Stimulated activated naive B cell treated with anti-CD40 and anti-IgM and Interleukin-4, amounts not matched to agents 10 μg/mL and 1 μg/mL and 100 μg/mL, for 72 hours (primary cell): ENCODE measurements at regions not wholly inside any gene's neighbourhood (a gene's known extent, or its start where the extent isn't known, plus 50 kb on each side); places are given as distances from the start of the nearest gene placed in this dataset.

Experiments used
- ATAC-seq, 2 donors: fragments of 150-1000 bp; cut with Tn5 transposase; replicated peaks; 2 replicates each; pipeline ENCODE4 v1.10.0; 2021; ENCODE audit warnings: moderate library complexity in 1 of 2
- DNase-seq: peaks from one replicate; pipeline ENCODE4 v3.0.0; 2021
- H3K27ac Mint-ChIP-seq: one replicate; pipeline ENCODE4 v1.8.0; 2022; ENCODE audit warnings: mild to moderate bottlenecking, mixed read lengths
- H3K27me3 Mint-ChIP-seq, 2 donors: one replicate each; pipeline ENCODE4 v1.8.0; 2022; ENCODE audit warnings: mixed read lengths in 2 of 2
- H3K36me3 Mint-ChIP-seq, 2 donors: one replicate each; pipeline ENCODE4 v1.8.0; 2022; ENCODE audit warnings: mixed read lengths in 2 of 2, mild to moderate bottlenecking in 1 of 2
- H3K4me1 Mint-ChIP-seq, 2 donors: one replicate each; pipeline ENCODE4 v1.8.0; 2022; ENCODE audit warnings: mixed read lengths in 2 of 2, mild to moderate bottlenecking in 1 of 2
- H3K4me3 Mint-ChIP-seq, 2 donors: one replicate each; pipeline ENCODE4 v1.8.0; 2022; ENCODE audit warnings: mild to moderate bottlenecking in 2 of 2, mixed read lengths in 2 of 2, moderate library complexity in 1 of 2
- H3K9me3 Mint-ChIP-seq, 2 donors: one replicate each; pipeline ENCODE4 v1.8.0; 2022; ENCODE audit warnings: mixed read lengths in 2 of 2, mild to moderate bottlenecking in 1 of 2

- H3K36me3 Mint-ChIP-seq: no peaks in the 10 kb centered on the region
- H3K4me1 Mint-ChIP-seq: no peaks in the 10 kb centered on the region
- H3K9me3 Mint-ChIP-seq: peaks cover 0 to 4% of the 10 kb centered on the region in 2 donors
- ATAC-seq (peak; percentile 49 to 55), DNase-seq (peak; percentile 1)
- no peak overlapping the region for H3K4me3 Mint-ChIP-seq
- H3K27ac Mint-ChIP-seq: no peak overlapping the region
- peaks cover 0 to 3% of the 10 kb centered on the region in 2 donors for H3K27me3 Mint-ChIP-seq
These were observed 166.4 kb downstream of the C7orf25 start for GRCh38 chr7:42745357-42746059.

- Mint-ChIP-seq H3K27me3 (peaks cover 0 to 3% of the 10 kb centered on the region in 2 donors), H3K4me1 (no peaks in the 10 kb centered on the region), H3K36me3 (no peaks in the 10 kb centered on the region), H3K4me3 (no peak overlapping the region), H3K9me3 (peaks cover 0 to 4% of the 10 kb centered on the region in 2 donors), H3K27ac (no peak overlapping the region)
- ATAC-seq (no peak), DNase-seq (no peak)
These were observed 167.1 kb downstream of the C7orf25 start for GRCh38 chr7:42744746-42745145.

GRCh38 chr7:42743077-42743858 lies 168.6 kb downstream of the C7orf25 start:
- peaks cover 0 to 3% of the 10 kb centered on the region in 2 donors for H3K27me3 Mint-ChIP-seq
- H3K4me1 Mint-ChIP-seq: no peaks in the 10 kb centered on the region
- ATAC-seq: no peak
- H3K36me3 Mint-ChIP-seq: no peaks in the 10 kb centered on the region
- H3K27ac Mint-ChIP-seq: no peak overlapping the region
- peaks cover 0 to 3% of the 10 kb centered on the region in 2 donors for H3K9me3 Mint-ChIP-seq
- H3K4me3 Mint-ChIP-seq: no peak overlapping the region
- DNase-seq: no peak

- Mint-ChIP-seq H3K27ac (no peak overlapping the region), H3K36me3 (no peaks in the 10 kb centered on the region), H3K4me3 (no peak overlapping the region), H3K27me3 (peaks cover 0 to 3% of the 10 kb centered on the region in 2 donors), H3K9me3 (peaks cover 0 to 3% of the 10 kb centered on the region in 2 donors), H3K4me1 (no peaks in the 10 kb centered on the region)
- DNase-seq: no peak
- no peak for ATAC-seq
These were observed 169.6 kb downstream of the C7orf25 start for GRCh38 chr7:42742318-42742717.

GRCh38 chr7:42740408-42740807 lies 171.5 kb downstream of the C7orf25 start:
- peaks cover 0 to 4% of the 10 kb centered on the region in 2 donors for H3K9me3 Mint-ChIP-seq
- H3K27me3 Mint-ChIP-seq: no peaks in the 10 kb centered on the region
- no peak overlapping the region for H3K27ac Mint-ChIP-seq
- DNase-seq (no peak), ATAC-seq (no peak)
- H3K4me1 Mint-ChIP-seq: no peaks in the 10 kb centered on the region
- no peak overlapping the region for H3K4me3 Mint-ChIP-seq
- H3K36me3 Mint-ChIP-seq: no peaks in the 10 kb centered on the region

- Mint-ChIP-seq H3K4me1 (no peaks in the 10 kb centered on the region), H3K9me3 (peaks cover 0 to 4% of the 10 kb centered on the region in 2 donors), H3K36me3 (no peaks in the 10 kb centered on the region), H3K4me3 (no peak overlapping the region), H3K27ac (no peak overlapping the region), H3K27me3 (no peaks in the 10 kb centered on the region)
- DNase-seq: no peak
- no peak for ATAC-seq
These were observed 172.2 kb downstream of the C7orf25 start for GRCh38 chr7:42739638-42740037.

GRCh38 chr7:42736931-42737330 lies 174.9 kb downstream of the C7orf25 start:
- DNase-seq: no peak
- H3K4me3 Mint-ChIP-seq: no peak overlapping the region
- no peaks in the 10 kb centered on the region for H3K27me3 Mint-ChIP-seq
- no peak for ATAC-seq
- no peaks in the 10 kb centered on the region for H3K36me3 Mint-ChIP-seq
- peaks cover 0 to 5% of the 10 kb centered on the region in 2 donors for H3K9me3 Mint-ChIP-seq
- no peak overlapping the region for H3K27ac Mint-ChIP-seq
- H3K4me1 Mint-ChIP-seq: no peaks in the 10 kb centered on the region

GRCh38 chr7:42735081-42735480 lies 176.8 kb downstream of the C7orf25 start:
- Mint-ChIP-seq H3K27me3 (no peaks in the 10 kb centered on the region), H3K4me3 (no peak overlapping the region), H3K36me3 (no peaks in the 10 kb centered on the region), H3K4me1 (no peaks in the 10 kb centered on the region), H3K9me3 (peaks cover 0 to 5% of the 10 kb centered on the region in 2 donors), H3K27ac (no peak overlapping the region)
- ATAC-seq (no peak), DNase-seq (no peak)

- no peak overlapping the region for H3K4me3 Mint-ChIP-seq
- ATAC-seq: no peak
- no peaks in the 10 kb centered on the region for H3K4me1 Mint-ChIP-seq
- no peaks in the 10 kb centered on the region for H3K36me3 Mint-ChIP-seq
- peaks cover 0 to 5% of the 10 kb centered on the region in 2 donors for H3K9me3 Mint-ChIP-seq
- no peaks in the 10 kb centered on the region for H3K27me3 Mint-ChIP-seq
- no peak for DNase-seq
- H3K27ac Mint-ChIP-seq: no peak overlapping the region
These were observed 177.3 kb downstream of the C7orf25 start for GRCh38 chr7:42734568-42734967.

- Mint-ChIP-seq H3K4me3 (no peak overlapping the region), H3K4me1 (no peaks in the 10 kb centered on the region), H3K9me3 (peaks cover 0 to 3% of the 10 kb centered on the region in 2 donors), H3K36me3 (no peaks in the 10 kb centered on the region), H3K27me3 (no peaks in the 10 kb centered on the region), H3K27ac (no peak overlapping the region)
- ATAC-seq (no peak), DNase-seq (no peak)
These were observed 178.8 kb downstream of the C7orf25 start for GRCh38 chr7:42733040-42733439.

- no peaks in the 10 kb centered on the region for H3K4me1 Mint-ChIP-seq
- no peak for DNase-seq
- H3K4me3 Mint-ChIP-seq: no peak overlapping the region
- H3K9me3 Mint-ChIP-seq: peaks cover 0 to 3% of the 10 kb centered on the region in 2 donors
- no peak for ATAC-seq
- H3K27ac Mint-ChIP-seq: no peak overlapping the region
- H3K36me3 Mint-ChIP-seq: no peaks in the 10 kb centered on the region
- H3K27me3 Mint-ChIP-seq: no peaks in the 10 kb centered on the region
These were observed 181.3 kb downstream of the C7orf25 start for GRCh38 chr7:42730586-42730985.

GRCh38 chr7:42729053-42729765 lies 182.7 kb downstream of the C7orf25 start:
- Mint-ChIP-seq H3K36me3 (no peaks in the 10 kb centered on the region), H3K27me3 (no peaks in the 10 kb centered on the region), H3K4me3 (no peak overlapping the region), H3K9me3 (no peaks in the 10 kb centered on the region), H3K27ac (no peak overlapping the region), H3K4me1 (no peaks in the 10 kb centered on the region)
- no peak for DNase-seq
- no peak for ATAC-seq

- no peaks in the 10 kb centered on the region for H3K4me1 Mint-ChIP-seq
- H3K27ac Mint-ChIP-seq: no peak overlapping the region
- no peaks in the 10 kb centered on the region for H3K36me3 Mint-ChIP-seq
- DNase-seq (no peak), ATAC-seq (no peak)
- no peak overlapping the region for H3K4me3 Mint-ChIP-seq
- H3K27me3 Mint-ChIP-seq: no peaks in the 10 kb centered on the region
- H3K9me3 Mint-ChIP-seq: no peaks in the 10 kb centered on the region
These were observed 184.4 kb downstream of the C7orf25 start for GRCh38 chr7:42727451-42727850.

- Mint-ChIP-seq H3K9me3 (no peaks in the 10 kb centered on the region), H3K27ac (no peak overlapping the region), H3K36me3 (no peaks in the 10 kb centered on the region), H3K4me3 (no peak overlapping the region), H3K27me3 (no peaks in the 10 kb centered on the region), H3K4me1 (no peaks in the 10 kb centered on the region)
- DNase-seq (no peak), ATAC-seq (no peak)
These were observed 185.6 kb downstream of the C7orf25 start for GRCh38 chr7:42726066-42726785.
